HG02981 (cell line): ENCODE measurements at regions not wholly inside any gene's neighbourhood (a gene's known extent, or its start where the extent isn't known, plus 50 kb on each side); places are given as distances from the start of the nearest gene placed in this dataset.
"Not testable (repeated sequence)": the region's sequence is repeated elsewhere in the genome, so short reads cannot be mapped to it uniquely, and the experiment has no call there.

Source experiments
- ATAC-seq: cut with Tn5 transposase; IDR thresholded peaks from one replicate; pipeline ENCODE4 v1.9.1; 2021; ENCODE audit warnings: mild to moderate bottlenecking, moderate library complexity; ENCODE audit not compliant: unreplicated experiment

DNA sequence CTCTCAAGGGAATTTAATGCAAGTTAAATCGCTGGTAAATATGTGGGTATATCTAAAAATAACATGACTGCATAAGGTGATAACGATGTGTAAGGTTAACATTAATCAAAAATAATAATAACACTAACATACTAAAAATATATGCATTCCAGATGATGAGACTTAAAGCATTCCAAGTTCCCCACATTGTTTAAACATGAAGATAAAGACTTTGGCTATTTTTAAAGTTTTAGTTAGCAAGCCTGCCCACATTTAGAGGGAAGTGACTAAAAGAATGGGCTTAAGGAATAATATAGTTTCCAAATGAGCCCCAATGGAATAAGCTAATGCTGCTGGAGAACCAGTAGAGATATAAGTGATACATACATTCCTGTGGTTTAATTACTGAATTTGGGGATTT lies 941.3 kb downstream of the TBC1D32 start:
- no peak for ATAC-seq

DNA sequence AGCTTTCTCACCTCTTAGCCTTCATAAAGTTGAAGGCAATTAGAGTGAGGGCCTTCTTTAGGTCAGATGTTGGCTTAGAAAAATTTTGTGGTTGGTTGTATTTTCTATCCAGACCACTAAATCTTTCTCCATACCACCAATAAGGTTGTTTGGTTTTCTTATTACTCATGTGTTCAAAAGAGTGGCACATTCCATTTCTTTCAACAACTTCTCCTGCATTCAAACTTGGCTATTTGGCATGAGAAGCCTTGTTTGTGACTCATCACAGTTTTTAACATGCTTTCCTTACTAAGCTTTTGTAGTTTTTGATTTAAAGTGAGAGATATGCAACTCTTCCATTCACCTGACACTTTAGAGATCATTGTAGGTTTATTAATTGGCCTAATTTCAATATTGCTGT lies 949.6 kb downstream of the TBC1D32 start:
- ATAC-seq = no peak

DNA sequence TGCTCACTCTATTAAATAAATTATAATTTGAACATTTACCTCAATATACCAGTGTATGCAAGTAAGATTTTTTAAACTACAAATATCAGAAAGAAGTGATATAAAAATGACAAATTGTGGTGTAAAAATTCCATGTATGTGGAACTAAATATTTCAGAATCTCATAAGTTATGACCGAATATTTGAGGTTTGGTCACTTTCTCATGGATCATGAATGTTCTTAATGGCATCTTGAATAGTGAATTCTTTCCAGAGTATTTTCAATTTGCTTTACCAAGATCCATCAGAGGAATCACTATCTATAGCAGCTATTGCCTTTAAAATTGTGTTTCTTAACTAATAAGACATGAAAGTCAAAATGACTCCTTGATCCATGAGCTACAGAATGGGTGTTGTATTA lies 950.6 kb downstream of the TBC1D32 start:
- no peak for ATAC-seq

DNA sequence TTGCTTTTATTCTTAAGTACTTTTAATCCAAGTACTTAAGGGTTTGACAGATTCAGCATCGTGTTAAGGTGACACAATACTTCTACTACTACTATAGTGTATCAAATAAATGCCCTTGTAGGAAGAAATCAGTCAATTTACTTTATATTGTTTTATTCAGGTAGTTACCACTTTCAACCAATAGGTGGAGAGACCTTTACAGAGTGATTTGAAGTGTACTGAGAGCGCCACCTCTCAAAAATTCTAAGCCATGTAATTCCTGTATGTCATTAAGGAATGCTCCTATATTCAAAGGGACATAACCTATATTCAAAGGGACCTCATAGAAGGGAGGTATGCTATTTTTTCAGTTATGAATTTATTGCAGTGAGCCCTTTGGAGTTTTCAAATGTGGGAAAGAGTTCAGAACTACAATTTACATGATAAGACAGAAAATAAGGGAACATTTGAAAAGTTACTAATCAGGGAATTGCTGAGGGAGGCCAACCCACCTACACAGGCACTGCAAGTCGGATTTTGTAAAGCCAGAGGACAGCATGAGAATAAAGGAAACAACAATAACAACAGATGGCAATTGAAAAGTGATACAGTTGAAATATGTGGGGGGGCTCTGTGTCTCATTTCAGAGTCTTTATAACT lies 955.6 kb downstream of the TBC1D32 start:
- peak; percentile 94 for ATAC-seq

DNA sequence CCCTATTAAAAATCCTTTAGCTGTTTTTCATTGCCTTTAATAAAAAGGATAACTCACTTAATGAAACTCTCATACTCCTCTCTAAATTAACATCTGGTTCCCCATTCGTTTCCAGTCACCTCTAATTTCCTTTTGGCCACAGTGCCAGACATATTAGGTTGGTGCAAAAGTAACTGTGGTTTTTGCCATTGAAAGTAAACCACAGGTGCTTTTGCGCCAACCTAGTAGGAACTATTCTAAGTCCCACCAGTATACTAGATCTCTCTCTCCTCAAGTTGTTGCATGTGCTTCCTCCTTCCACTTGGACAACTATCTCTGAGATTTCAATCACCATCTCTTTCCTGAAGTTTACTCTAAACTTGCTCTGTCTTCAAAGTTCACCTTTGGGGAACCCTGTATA lies 961.1 kb downstream of the TBC1D32 start:
- no peak for ATAC-seq

DNA sequence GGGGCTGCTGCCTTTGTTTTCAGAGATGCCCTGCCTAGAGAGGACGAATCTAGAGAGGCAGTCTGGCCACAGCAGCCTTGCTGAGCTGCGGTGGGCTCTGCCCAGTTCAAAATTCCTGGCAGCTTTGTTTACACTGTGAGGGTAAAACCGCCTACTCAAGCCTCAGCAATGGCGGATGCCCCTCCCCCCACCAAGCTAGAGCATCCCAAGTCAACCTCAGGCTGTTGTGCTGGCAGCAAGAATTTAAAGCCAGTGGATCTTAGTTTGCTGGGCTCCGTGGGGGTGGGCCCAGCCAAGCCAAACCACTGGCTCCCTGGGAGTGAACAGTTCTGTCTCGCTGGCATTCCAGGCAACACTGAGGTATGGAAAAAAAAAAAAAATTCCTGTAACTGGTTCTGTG lies 970.9 kb downstream of the TBC1D32 start:
- no peak for ATAC-seq

DNA sequence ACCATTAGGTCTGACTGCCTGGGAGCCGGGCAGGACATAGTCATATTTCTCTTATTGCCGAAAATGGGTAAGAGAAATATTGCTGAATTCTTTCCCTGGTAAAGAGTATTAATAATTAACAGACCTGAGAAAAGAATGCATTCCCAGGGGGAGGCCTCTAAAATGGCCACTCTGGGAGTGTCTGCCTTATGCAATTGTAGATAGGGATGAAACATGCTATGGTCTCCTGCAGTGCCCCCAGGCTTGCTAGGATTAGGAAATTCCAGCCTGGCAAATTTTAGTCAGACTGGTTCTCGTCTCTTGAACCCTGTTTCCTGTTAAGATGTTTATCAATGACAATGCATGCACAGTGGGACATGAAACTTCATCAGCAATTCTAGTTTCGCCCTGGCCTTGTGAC lies 975.7 kb downstream of the TBC1D32 start:
- ATAC-seq = not testable (repeated sequence)

DNA sequence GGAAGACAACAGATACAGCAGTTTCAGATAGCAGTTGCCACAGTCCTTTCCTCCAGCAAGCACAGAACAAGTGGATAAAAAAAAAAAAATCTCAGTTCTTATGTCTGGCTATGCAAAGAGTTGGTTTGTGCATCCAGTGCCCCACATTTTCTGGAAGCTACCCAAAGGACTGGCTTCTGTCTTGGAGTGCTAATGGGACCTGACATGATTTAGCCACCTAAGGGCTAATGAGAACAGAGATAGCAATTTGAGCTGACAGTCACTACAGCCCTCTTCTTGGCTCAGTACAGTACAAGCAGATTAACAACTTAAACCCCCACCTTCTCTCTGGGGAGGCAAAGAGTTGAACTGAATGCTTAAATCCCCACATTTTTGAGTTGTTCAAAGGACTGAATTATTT lies 976.8 kb downstream of the TBC1D32 start:
- ATAC-seq = no peak

DNA sequence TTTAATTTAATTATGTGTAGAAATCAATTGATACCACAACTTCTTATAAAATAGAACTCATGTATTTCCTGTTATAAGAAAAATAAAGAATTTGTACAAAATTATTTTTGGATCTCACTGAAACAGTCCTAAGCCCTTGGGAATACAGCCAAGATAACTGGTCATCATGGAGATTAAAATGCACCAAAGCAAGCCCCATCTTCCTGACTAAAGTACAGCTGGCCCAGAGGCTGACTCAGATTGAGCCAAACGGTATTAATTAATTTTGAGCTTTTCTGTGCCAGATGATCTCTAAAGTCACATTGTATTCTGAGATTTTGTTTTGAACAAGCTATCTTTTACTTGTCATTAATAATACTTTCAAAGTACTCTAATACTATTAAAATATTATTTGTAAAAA lies 978.5 kb downstream of the TBC1D32 start:
- no peak for ATAC-seq

DNA sequence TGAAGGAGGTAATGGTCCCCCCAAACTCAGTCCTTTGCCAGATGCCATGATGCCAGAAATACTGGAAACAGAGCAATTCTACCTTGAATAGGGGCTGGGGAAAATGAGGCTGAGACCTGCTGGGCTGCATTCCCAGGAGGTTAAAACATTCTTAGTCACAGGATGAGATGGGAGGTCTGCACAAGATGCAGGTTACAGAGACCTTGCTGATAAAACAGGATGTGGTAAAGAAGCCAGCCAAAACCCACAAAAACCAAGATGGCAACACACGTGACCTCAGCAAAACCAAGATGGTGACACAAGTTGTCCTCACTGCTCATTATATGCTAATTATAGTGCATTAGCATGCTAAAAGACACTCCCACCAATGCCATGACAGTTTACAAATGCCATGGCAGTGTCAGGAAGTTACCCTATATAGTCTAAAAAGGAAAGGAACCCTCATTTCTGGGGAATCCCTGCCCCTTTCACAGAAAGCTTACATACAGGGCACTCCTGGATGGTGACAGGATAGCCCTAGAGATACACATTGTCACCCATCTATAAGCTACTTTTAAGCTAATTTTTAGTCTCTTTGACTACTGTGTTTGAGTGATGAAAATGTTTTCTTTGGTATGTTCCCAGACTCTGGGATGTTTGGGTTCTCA lies 979.7 kb downstream of the TBC1D32 start:
- ATAC-seq = peak; percentile 58

DNA sequence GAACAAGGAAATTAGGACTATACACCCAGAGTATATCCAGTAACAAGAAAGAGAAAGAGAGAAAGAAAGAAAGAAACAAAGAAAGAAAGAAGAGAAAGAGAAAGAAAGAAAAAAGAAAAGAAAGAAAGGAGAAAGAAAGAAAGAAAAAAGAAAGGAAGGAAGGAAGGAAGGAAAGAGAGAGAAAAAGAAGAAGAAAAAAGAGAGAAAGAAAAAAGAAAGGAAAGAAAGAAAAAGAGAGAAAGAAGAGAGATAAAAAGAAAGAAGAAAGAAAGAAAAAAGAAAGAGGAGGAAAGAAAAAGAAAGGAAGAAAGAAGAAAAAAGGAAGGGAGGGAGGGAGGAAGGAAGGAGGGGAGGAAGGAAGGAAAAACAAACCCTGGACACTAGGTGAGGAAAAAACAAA lies 981.8 kb downstream of the TBC1D32 start:
- ATAC-seq = no peak

DNA sequence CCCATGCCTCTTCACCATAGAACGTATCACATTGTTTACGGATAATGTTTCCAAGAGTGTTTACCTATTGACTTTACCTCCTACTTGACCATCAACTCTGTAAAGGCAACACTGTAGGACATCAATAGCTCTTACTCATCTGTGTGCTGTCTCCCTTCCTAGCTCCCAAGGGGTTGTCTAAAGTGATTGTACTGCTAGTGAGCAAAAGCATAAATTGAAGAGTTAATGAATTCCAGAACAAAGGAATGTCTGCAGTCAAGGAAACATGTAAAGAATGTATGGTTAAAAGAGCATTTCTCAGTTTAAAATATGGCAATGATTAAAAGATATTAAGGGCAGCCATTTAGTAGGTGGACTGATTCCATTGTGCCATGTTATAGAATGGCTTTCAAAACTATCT lies 985.4 kb downstream of the TBC1D32 start:
- ATAC-seq = no peak

DNA sequence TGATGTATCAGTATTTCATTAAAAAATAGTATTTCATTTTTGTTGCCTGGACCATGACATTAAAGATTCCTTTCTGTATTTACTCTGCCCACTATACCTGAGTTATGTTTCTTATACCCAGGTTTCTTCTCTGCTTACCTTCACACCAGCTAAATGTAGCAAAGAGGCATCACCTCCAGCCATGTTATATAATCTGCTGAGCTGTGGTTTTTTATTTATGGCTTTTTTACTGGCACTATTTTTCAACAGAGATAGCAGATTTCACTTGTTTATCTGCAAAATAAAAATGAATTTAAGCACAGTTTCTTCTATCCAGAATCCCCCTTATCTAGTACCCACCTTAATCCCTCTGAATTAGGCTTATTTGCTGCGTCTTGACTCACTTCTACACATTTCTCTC lies 979.0 kb upstream of the MAN1A1 start:
- no peak for ATAC-seq

DNA sequence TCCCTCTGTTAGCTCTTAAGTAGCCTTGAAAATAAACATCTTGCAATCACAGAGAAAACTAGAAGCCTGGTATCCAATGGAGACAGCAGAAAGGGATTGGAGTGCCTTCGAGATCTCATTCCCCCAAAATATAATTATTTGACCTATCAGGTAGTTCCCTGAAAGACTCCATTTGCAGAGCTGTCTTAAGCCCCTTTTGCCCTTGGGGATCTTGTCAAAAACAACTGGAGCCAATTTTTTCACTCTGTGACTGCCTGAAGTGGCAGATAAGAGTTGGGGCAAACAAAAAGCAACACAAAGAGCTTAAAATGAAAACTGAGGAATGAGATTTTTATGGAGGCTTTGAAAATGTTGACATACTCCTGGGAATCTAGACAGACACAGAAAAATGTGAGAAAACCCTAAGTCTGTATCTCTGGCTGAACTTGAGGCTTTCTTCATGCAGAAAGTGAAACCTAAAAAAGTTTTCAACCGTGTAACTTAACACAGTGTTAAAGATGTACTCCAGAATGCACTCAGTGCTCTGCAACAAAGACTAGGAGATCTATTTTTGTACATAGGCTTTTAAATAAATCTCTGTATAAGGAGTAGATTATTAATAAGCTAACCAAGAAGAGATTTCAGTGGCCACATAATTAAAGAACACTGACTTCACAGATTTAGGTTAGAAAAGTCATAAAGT lies 971.1 kb upstream of the MAN1A1 start:
- ATAC-seq = peak; percentile 85

DNA sequence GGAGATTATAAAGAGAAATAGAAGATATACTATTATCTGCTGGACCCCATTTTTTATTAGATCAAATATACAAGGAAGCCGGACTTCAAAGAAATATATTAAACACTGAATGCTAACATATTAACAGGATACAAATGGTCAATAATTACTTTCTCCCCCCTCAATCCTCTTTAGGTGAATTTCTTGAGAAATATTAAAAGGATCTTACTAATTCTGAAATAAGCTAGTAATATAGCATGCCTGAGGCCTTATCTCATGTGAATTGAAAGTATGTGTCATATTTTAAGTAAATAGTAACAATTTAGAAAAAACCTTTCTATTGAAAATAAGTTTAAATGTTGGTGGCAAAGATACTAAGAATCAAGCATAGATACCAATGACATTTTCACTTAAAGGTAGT lies 954.7 kb upstream of the MAN1A1 start:
- peak; percentile 34 for ATAC-seq

DNA sequence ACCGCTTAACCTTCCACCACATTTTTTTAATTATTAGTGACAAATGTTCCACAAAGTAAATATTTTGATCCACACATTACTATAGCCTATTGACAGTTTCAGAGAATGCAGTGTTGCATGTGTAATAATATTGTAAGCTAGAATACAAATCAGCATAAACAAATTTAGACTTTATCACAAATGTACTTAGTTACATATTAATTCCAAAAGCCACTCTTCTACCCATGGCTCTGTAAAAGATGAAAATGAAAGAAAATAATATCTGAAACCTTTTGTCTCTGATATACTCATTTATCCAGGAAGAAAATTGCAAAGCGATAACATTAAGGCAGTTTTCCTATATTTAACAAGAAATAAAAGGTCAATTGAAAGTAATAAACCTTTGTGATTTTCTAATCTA lies 954.0 kb upstream of the MAN1A1 start:
- ATAC-seq = peak; percentile 78

DNA sequence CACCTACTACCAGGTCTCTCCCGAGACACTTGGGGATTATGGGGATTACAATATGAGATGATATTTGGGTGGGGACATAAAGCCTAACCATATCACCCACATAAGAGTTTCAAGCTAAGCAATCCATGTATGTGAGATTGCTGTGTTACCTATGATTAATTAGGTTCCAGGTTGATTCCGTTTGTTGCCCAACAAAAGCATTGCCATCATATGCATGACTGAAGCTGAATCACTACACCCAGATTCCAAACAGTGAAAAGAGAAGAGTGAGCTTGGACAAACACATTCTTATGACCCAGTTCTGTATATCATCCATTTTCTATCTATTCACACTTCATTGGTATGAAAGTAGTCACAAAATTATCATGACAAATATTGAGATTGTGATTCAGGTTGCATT lies 952.5 kb upstream of the MAN1A1 start:
- no peak for ATAC-seq

DNA sequence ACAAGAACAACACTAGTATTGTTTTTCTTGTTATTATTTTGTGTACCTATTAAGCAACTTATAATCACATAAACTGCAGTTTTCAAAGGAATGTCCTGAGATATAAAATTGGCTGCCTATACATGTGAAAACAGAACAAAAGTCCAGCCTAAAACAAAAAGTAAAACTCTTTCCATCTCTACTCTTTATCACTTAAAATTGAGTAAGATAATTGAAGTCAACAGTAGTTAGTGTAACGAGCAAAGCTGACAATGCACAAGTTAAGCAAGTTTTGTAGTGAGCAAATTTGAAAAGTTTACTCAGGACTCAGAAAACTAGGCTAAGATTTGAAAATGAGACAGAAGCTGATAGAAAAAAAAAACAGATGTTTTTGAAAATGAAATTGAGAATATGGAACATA lies 941.4 kb upstream of the MAN1A1 start:
- ATAC-seq = no peak

DNA sequence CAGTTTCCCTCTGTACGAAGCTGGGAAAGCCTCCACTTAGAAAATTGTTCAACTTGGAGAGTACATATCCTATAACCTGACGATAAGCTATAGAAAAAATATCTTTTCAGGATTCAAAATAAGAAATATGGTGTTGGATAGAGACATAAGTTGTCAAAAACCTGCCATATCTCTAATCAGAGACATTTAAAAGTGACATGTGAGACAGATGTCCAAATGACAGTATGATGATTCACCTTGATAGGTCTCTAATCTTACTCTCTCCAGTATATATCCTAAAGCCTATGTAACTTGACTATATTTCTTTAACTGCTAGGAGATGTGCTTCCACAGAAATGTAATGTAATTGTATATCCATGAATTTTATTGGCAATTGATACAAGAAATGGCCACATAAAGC lies 932.4 kb upstream of the MAN1A1 start:
- no peak for ATAC-seq

DNA sequence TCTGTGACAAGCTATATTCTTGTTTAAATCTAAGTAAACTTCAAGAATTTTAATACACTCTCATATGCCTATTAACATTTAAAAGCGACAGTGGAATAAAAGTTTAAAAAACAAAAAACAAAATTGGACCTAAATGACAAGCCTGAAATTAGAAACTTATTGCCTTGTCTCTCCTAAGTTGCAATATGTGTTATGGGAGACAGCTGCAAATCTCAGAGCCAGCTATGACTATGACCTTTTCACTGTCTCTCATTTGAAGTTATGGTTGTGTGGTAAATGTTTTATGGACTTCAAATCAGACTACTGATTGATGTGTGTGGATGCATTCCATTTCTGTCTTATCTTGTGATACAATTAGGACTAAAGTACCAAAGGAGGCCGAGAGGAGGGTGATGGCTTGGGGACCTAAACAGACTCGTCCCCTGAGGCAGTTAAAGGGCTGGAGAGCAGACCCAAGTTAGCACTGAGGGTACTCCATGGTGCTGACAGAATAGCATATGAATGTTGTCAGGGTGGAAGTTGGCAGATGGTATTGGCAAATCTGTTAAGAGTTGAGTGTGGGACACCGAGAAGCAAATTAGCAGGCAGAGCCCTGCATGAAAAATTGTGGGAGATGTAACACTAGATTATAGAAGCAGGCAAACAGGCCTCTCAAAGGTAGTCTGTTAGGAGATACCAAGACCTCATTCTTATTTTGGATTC lies 930.1 kb upstream of the MAN1A1 start:
- ATAC-seq = no peak

DNA sequence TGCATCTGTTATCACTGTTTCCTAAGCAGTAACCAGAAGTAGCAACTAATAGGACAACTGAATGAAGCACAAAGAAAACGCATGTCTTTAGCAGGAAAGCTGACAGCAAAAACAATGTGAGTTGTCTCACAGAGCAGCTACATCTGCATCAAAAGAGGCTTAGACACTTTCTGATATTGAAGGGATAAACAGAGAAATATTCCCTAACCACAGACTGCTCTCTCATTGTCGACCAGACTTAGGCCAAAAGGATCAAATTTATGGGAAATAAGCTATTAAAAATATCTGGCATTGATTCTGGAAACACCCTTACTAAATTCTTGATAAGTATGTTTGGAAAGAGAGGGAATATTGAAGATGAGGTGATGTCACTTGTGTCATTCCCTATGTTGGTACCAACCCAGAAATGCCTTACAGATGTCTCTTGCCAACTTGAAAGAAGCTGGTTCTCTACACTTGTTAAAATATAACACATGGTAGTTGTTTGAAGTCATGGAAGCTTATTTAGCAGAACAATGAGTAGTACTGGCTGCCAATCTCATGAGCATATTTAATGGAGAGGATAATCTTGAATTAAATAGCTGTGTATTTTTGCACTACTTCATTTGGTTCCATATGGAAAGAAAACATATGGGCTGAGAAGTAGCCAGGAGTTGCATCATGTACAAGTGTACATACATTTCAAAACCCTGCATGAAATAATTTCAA lies 929.3 kb upstream of the MAN1A1 start:
- ATAC-seq = no peak
